GM12891 (cell line): ENCODE measurements at regions not wholly inside any gene's neighbourhood (a gene's known extent, or its start where the extent isn't known, plus 50 kb on each side); places are given as distances from the start of the nearest gene placed in this dataset.

Experiments used
- PAX5 ChIP-seq: IDR thresholded peaks from 2 replicates; pipeline ENCODE4 v1.6.1; 2011; ENCODE audit warnings: low read length, moderate library complexity, mild to moderate bottlenecking; ENCODE audit not compliant: insufficient read depth, severe bottlenecking
- POLR2A ChIP-seq: IDR thresholded peaks from 2 replicates; pipeline ENCODE4 v1.6.1; 2011; ENCODE audit warnings: low read depth, low read length, control low read depth
- POLR2AphosphoS5 ChIP-seq: IDR thresholded peaks from 2 replicates; pipeline ENCODE4 v1.6.1; 2011; ENCODE audit warnings: low read depth, low read length, control low read depth
- POU2F2 ChIP-seq: IDR thresholded peaks from 2 replicates; pipeline ENCODE4 v1.6.1; 2011; ENCODE audit warnings: low read depth, mild to moderate bottlenecking, control low read depth, low read length, moderate library complexity
- SPI1 ChIP-seq: IDR thresholded peaks from 2 replicates; pipeline ENCODE4 v1.6.1; 2011; ENCODE audit warnings: low read depth, low read length, control low read depth
- TAF1 ChIP-seq: IDR thresholded peaks from 2 replicates; pipeline ENCODE4 v1.6.1; 2011; ENCODE audit warnings: low read depth, low read length, control low read depth

- no peak for TF ChIP-seq POLR2A
- no peak for TF ChIP-seq TAF1
- TF ChIP-seq SPI1: no peak
- no peak for TF ChIP-seq POLR2AphosphoS5
- TF ChIP-seq PAX5: no peak
- no peak for TF ChIP-seq POU2F2
These were observed 564.5 kb downstream of the ACTR3B start for GRCh38 chr7:153324094-153324493.
